ENCODE measurements at regions not wholly inside any gene's neighbourhood (a gene's known extent, or its start where the extent isn't known, plus 50 kb on each side); places are given as distances from the start of the nearest gene placed in this dataset.
"Not testable (repeated sequence)": the region's sequence is repeated elsewhere in the genome, so short reads cannot be mapped to it uniquely, and the experiment has no call there.

GRCh38 chr7:83882551-83882950 is 233.6 kb upstream of the SEMA3E start:
- no peak for DNase-seq

DNA sequence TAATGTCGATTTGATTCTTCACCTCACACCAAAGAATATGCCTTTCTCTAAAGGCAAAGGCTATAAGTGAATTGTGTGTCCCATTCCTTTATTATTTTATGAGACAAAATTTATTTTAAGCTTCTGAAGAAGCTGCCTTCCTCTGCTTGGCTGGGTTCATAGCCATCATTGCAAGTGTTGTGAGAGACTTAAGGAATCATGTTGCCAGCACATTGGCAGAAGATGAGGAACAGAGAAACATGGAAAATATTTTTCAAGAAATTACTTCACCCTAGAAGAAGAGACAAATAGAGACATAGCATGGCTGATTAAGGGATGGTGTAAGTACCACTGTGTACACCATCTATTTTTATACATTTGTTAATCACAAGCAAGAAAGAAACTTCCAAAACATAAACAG is 230.1 kb upstream of the SEMA3E start:
- DNase-seq: no peak

GRCh38 chr7:83878614-83879013 is 229.7 kb upstream of the SEMA3E start:
- no peak for DNase-seq

GRCh38 chr7:83876593-83876992 is 227.7 kb upstream of the SEMA3E start:
- peak; percentile 2 for DNase-seq

- no peak for DNase-seq
These were observed 224.5 kb upstream of the SEMA3E start for GRCh38 chr7:83873459-83873858.

- no peak for DNase-seq
These were observed 223.6 kb upstream of the SEMA3E start for GRCh38 chr7:83872501-83872900.

DNA sequence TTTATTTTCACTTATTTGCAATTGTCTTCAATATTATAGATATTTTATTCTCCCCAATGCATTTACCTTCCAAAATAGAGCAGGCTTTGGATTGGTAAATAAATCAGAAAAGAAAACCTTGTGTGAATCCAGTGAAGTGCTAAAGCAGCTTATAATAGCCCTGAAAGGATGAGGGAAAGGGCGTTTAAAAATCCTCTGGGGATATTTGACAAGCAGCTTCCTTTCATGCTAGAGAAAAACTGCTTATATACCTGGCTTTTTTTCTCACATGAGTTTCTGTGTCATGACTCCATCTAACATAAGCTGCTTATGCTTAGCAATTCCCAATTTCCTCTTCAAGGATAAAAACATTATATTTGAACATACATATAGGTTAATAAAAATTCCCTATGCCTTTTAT is 221.6 kb upstream of the SEMA3E start:
- no peak for DNase-seq

- DNase-seq: no peak
These were observed 217.6 kb upstream of the SEMA3E start for GRCh38 chr7:83866582-83866981.

- no peak for DNase-seq
These were observed 215.6 kb upstream of the SEMA3E start for GRCh38 chr7:83864551-83864950.

DNA sequence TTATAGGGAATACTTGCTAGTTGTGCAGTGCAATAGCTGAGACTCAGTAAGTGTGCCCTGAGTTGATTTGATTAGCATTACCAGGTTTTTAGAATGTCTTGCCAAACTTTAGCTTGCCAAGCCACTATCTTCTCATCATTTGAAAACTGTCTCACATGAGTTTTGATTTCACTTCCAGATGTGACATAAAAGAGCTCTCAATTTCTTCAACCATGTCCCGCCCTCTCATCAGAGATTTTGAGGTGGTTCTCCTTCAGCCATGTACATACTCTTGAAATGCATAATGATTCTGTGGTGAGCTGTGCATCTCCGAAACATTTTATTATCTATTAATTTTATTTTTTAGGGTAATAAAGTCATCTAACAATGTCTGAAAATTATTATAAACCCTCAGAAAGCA is 215.0 kb upstream of the SEMA3E start:
- DNase-seq: no peak

DNA sequence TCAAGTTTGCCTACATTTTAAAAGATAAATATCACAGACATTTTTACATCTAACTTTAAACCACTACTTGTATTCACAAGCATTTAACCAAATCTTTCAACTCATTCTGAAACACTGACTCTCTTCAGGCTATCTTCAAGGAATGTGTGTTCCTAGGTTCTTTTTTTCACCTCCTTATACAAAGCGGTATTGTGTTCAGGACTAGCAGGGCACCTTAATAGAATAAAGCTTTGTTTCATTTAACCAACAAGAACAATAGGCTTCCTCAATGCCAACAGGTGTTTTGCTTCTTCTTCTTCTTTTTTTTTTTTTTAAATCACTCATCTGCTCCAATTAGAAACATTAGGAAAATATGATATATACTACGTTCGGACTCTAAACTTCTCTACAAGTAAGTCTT is 212.9 kb upstream of the SEMA3E start:
- no peak for DNase-seq

GRCh38 chr7:83859827-83860226 is 210.9 kb upstream of the SEMA3E start:
- DNase-seq: no peak

DNA sequence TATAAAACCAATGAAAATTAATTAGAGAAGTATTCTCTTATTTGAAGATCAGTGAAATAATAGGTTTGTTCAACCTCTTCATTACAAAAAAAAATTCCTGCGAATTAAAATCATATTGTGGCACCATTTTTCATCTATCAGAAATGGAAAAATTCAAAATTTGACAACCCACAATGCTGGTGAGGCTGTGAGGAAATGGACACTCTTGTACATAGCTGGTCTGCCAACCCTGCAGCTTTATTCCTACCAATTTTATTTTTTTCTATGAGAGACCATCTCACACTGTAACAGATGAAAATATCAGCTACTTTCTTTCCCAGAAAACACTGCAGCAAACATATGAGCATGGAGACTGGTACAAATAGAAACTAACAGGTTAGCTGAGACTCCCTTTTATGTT is 208.8 kb upstream of the SEMA3E start:
- no peak for DNase-seq

DNA sequence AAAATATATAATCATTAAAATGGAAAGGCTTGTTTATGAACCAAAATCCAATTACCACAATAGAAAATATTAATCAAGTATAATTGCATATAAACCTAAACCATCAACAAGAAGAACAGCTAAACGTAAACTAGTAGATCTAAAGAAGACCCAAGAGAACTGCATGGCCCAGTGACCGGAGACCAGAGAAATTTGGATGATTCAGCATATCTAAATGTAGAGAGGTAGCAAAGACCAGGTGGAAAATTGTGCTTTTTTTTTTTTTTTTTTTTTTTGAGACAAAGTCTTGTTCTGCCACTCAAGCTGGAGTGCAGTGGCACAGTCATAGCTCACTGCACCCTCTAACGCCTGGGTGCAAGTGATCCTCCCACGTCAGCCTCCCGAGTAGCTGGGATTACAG is 207.2 kb upstream of the SEMA3E start:
- no peak for DNase-seq

- no peak for DNase-seq
These were observed 203.2 kb upstream of the SEMA3E start for GRCh38 chr7:83852136-83852535.

DNA sequence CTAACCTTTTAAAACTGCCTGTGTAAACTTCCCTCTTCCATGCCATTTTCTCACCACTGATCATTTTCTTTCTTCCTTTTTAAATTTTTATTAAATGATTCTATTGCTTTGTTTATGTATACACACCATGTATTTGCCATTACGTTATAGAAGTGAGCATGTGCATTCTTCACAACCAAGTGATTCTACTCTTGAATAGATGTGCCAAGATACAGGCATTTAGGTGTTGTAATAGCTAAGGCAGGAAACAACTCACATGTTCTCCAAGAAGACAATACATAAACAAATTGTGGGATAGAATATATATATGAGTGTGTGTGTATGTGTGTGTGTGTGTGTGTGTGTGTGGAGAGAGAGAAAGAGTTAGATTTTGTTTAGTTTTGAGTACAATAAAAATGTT is 202.6 kb upstream of the SEMA3E start:
- DNase-seq: no peak

DNA sequence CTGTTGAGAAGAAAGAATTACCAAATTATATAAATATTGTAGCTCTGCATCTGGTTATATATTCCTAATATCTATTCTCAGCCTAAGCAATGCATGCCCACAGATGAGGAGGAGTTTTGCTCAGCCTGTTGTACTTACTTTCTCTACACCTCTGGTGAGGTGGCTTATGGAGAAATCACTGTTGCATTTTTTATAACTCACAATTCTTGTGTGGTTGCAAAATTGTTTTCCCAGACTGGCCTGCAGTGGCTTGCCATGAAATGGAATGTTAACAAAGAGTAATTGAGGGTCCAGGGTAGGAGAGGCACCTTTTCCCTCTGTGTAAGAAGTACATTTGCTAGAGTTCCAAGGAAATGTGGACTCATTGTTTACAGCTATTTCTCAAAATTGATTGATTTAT is 202.0 kb upstream of the SEMA3E start:
- no peak for DNase-seq

GRCh38 chr7:83850125-83850524 is 201.2 kb upstream of the SEMA3E start:
- DNase-seq: no peak

GRCh38 chr7:83849131-83849530 is 200.2 kb upstream of the SEMA3E start:
- no peak for DNase-seq

DNA sequence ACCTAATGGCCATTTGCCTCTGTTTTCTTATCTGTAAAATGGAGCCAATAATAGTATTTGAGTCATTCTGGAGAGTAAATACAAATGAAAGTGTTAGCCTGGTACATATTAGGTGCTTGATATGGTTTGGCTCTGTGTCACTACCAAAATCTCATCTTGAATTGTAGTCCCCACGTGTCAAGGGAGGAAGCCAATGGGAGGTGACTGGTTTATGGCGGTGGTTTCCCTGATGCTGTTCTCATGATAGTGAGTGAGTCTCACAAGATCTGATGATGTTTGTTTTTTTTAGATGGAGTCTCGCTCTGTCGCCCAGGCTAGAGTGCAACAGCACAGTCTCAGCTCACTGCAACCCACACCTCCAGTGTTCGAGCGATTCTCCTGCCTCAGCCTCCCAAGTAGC is 194.0 kb upstream of the SEMA3E start:
- DNase-seq: no peak

- no peak for DNase-seq
These were observed 188.7 kb upstream of the SEMA3E start for GRCh38 chr7:83837683-83838082.

DNA sequence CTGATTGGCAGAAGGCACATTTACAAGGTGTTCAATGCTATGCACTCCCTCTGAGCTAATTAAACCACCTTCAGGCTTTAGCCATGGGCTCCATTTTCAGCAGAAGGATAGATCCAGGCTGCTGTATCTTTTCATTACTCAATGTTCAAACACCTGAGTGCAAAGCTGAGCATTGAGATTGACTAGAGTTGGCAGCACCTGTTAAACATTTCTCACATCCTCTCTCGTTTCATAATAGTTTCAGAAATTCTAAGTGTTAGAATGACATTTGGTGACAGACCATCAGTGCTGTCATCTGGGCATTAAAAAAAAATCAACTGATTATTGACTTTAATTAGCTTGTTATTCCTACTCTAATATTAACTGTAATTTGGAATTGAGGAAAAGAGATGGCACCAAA is 187.1 kb upstream of the SEMA3E start:
- DNase-seq: no peak

DNA sequence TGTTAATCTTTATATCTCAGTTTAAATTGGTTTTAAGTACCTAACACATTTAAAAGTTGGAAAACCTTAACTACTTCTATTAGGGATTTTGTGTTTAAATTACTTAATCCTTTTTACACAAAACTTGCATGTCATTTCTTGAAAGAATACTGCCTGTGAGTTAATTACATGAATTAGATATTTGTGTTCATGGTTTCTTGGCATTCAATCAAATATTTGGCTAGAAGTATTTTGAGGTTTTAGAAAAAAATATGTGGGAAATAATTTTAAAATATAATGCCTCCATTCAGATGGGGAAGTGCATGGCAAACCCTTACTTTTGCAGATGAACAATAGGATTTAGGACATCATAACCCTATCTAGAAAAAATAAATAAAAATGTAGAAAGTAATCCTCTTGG is 186.5 kb upstream of the SEMA3E start:
- DNase-seq: no peak

DNA sequence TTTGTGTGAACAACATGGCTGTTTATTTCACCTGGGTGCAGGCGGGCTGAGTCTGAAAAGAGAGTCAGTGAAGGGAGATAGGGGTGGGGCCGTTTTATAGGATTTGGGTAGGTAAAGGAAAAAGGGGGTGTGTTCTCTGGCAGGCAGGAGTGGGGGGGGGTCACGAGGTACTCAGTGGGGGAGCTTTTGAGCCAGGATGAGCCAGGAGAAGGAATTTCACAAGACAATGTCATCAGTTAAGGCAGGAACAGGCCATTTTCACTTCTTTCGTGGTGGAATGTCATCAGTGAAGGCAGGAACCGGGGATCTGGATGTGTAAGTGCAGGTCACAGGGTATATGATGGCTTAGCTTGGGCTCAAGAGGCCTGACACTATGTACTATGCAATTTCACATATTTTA is 184.8 kb upstream of the SEMA3E start:
- DNase-seq: not testable (repeated sequence)

DNA sequence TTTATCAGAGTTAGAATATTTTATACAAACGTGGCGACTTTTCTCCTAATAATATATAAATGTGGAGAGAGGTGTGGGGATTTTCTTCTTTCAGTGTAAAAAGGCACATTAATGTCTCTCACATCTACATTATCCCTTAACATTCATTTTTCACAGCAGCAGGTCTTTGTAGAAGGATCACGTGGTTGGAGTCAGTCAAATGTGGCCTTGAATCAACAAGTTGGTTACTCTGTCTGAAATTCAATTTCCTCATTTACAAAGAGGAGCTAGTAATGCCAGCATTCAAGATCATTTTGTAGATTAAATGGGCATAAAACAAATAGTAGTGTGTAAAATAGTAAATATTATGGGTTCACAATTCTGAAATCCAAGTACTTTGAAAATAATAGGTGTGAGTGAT is 183.1 kb upstream of the SEMA3E start:
- no peak for DNase-seq

DNA sequence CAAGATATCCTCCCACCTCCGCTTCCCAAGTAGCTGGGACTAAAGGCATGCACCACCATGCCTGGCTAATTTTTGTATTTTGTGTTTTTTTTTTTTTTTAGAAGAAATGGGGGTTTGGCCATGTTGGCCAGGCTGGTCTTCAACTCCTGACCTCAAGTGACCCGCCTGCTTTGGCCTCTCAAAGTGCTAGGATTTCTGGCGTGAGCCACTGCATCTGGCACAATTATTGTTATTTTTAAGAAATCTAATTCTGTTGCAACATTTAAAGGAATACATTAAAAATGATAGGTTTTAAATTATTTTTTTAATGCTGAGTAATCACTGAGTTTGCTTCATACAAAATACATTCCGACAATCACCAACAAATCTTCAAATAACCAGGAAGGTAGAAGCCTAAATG is 178.1 kb upstream of the SEMA3E start:
- no peak for DNase-seq
